Embryonic facial prominence (tissue), 1 donor: ENCODE measurements at regions not wholly inside any gene's neighbourhood (a gene's known extent, or its start where the extent isn't known, plus 50 kb on each side); places are given as distances from the start of the nearest gene placed in this dataset.

Source experiments
- DNase-seq: peaks from one replicate; pipeline ENCODE4 v3.0.0-alpha.2; 2016; ENCODE audit errors: extremely low spot score

DNA sequence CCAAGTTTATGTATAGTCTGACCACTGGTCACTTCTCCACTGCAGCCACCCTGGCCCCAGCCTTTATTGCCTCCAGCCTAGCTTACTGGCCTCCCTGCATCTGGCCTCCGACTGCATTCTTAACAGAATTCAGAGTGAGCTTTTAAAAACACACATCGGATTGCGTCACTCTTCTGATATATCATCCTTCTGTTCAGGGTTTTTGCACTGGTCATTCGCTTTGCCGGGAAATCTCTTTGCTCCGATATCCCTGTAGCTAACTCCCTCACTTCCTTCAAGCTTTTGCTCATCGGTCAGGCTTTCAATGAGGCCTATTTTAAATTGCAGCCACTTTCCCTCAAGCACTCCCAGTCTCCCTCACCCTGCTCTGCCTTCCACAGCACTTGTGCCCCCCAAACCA lies 101.6 kb upstream of the DLX2 start:
- DNase-seq = no peak

DNA sequence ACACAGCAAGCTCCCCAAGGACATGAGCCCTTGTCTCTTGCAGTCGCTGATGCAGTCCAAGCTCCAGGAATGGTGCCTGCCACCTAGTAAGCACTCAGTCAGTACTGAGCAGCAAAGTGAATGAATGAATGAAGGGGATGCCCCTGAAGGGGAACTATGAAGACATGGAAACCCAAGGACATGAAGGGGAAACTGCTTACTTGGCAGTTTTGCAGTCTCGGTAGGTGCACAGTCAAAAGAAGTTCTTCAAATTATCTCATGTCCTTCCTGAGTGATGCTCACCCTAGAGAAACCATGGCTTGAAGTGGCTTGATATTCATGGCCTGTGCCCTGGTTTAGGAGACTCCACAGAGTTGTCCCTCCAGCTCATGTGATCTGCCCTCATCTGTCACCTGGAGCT lies 102.1 kb upstream of the DLX2 start:
- no peak for DNase-seq

DNA sequence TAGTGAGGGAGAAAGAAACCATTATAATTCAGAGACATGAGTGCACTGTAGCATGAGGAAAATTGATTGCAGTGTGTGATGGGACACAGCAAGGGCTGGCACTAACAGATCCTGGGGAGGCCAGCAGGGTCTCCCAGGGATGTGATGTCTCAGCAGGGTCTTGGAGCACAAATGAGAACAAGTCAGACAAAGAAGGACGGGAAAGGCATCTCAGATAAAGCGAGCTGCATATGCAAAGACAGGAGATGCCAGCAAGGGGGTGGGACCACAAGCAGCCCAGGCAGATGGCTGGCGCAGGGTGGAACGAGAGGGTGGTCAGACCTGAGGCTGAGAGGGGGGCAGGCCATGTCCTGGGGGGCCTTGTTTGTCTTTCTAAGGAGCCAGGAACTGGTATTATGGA lies 102.6 kb upstream of the DLX2 start:
- DNase-seq = no peak

DNA sequence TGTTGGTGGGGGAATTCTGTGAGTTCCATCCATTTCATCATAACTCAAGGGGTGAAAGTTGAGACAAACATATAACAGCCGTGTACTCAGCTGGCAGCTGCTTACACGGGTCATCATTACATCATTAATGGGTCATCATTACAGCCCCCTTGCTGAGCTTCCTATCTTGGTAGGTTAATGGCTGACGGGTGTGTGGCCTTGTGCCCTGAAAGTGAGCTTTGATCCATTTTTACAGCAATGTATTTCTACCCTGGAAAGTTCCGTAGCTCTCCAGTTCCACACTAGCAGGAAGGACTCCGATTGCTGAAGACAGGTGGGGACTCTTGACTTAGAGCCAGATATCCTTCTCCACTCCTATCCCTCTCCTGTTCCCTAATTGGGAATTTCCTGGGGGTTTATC lies 105.2 kb upstream of the DLX2 start:
- DNase-seq = no peak

DNA sequence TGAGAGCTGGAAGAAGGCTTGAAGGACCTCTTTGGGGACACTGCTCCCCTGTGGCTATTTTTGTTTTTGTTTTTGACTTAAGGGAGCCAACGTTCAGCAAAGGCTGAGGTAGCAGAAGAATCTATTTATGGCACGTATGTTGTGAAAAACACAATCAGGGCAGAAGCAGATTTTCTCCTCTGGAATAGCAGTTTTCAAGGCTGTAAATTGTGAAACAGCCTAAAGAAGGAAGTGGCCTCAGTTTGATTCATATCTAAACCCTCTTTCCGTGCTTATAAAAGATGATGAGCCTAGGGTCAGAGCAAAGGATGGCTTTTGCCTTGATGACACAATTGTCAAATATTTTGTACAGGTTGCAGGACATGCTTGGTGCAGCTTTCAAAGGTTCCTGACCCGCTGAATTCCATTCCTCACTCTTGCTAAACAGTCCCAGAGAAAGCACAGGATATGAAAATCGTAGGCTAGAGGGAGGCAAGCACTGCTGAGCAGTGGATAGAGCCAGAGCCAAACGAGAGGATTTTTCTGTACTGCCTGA lies 106.2 kb upstream of the DLX2 start:
- DNase-seq = no peak

DNA sequence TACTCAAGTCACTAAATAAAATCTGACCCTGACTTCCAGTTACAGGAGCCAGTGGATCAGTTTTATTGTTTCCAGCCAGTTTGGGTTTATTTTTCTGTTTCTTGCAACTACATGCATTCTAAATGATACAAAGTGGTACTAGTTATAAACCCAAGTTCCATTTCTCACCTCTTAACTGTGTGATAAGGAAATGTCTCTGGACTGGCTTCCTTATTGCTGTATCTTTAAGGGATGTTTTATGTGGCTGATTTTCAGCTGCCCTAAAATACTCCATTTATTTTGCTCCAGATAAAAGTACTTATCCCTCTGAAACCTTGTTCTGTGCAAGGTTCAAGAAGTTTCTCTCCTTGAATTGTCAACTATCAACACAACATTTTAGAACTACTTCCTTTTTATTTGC lies 107.9 kb upstream of the DLX2 start:
- no peak for DNase-seq

DNA sequence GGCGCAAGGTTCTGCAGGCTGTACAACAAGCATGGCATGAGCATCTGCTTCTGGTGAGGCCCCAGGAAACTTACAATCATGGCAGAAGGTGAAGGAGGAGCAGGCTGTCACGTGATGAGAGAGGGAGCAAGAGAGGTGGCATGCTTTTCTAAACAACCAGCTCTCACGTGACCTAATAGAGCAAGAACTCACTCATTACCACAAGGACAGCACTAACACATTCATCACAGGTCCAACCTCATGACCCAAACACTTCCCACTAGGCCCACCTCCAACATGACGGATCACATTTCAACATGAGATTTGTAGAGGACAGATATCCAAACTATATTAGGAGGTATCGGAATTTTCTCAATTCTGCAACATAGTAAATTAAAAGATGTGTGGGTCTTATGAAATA lies 108.8 kb upstream of the DLX2 start:
- DNase-seq = no peak

DNA sequence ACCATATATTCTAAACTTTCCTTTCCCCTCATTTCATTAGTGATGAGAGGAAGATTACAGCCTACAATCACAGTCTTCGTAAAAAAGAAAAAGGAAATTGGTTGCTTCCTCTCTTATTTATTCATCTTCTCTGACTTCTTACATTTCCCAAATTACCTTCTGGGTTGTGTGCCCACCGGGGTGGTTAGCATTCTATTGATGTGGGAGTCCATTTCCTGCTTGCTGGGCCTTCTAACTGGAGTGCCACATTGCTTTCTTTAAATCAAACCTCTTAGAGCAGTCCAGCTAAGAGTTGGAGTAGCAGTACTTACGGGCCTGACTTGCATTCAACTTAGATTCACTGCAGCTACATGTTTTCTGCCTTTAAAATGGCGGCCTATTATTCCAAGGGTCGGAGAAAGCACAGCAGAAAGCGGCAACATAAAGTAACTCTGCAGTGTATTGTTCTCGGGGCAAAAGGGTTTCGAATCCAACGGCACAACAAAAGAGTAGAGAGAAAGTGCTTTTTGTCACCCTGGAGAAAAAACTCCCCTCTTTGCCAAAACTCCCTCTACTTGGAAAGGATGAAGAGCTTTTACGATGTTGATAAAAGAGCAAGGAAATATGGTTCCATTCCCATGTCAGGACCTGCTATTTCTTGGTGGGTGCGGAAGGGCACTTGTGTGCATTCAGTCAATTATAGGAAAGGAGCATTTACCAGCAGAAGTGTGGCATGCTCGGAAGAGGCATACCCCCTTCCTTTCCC lies 110.6 kb upstream of the DLX2 start:
- no peak for DNase-seq

DNA sequence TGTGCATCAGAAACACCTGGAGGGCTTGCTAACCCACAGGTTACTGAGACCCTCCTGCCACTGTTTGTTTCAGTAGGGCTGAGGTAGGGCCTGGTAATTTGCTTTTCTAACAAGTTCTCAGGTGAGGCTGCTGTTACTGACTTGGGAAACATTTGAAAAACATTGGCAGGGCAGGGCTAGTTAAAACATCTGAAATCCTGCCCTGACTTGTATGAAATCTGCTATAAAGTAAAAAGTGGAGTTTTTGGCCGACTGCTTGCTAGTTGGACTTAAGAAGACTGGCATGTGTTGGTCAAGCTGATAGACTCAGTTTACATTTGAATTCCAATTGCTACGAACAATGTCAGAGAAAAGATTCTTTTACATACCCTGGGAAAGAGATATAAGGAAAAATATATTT lies 111.6 kb upstream of the DLX2 start:
- DNase-seq = no peak

DNA sequence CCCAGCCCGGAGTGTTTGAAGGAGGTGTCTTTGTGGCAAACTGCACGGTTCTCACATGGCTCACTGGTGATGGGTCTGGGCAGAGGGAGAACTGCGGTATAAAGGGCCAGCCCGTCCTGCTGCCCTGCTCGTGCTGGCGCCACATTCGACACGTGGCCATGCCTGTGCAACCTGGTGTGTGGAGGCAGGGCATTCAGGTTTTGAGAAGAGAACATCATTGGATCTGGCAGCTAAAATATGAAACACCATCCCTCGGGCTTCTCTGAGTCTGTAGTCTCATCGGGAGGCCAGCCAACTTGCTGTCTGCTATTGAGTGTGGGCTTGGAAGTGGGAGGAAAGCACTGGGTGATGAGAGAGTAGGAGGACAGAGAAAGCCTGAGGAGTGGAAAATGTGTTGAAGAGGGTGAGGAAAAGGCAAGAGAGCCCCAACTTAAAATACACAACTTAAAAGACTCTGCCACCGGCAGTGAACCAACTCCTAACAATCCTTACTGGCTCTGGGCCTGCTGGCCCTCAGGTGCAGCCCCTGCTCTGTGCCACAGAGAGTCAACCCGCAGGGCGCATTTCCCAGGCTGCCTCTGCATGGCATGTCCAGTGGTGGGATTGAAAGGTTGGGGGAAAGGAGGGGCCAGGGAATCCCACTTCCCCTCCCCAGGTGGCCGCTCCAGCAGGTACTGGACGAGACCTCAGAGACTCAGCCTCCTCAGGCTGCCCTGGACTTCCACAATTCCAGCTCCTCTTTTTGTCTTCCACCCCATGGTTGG lies 112.7 kb upstream of the DLX2 start:
- no peak for DNase-seq

DNA sequence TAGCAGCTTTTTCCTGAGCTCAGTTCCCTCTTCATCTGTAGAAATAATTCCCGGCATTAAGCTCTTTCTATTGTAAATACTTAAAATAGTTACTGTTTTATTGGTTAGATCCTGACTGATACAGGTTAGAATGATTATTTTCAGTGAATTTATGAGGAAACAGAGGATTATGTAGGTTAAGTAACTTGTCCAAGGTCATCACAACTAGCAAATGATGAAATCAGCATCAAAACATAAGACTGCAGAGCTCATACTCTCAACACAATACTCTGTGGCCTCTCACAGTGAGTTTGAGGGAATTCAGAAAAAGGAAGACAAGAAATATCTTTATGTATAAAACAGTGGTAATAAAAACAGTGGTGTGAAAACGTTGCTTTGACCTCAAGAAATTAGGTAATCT lies 113.2 kb upstream of the DLX2 start:
- no peak for DNase-seq

DNA sequence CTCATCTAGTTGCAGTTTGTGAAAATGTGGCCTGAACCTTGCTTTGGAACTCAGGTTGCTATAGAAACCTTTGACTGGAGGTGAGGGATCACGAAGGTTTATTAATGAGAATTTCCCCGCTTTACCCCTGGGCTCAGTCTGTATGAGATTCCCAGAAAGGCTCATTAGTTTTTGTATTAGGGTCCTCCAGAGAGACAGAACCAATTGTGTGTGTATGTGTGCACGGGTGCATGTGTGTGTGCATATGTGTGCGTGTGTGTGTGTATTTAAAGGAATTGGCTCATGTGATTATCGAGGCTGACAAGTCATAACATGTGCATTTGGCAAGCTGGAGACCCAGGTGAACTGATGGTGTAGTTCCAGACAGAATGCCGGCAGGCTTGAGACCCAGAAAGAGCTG lies 113.8 kb upstream of the DLX2 start:
- no peak for DNase-seq

DNA sequence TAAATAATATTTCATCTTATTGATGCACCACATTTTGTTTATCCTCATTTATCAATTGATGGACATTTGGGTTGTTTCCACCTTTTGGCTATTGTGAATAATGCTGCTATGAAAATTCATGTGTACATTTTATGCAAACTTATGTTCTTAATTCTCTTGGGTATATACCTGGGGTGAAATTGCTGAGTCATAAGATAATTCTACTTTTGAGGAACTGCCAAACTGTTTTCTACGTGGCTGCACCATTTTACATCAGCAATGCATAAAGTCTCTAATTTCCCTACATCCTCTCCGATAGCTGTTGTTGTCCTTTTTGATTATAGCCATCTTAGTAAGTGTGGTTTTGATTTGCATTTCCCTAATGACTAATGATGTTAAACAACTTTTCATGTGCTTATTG lies 116.5 kb upstream of the DLX2 start:
- no peak for DNase-seq

DNA sequence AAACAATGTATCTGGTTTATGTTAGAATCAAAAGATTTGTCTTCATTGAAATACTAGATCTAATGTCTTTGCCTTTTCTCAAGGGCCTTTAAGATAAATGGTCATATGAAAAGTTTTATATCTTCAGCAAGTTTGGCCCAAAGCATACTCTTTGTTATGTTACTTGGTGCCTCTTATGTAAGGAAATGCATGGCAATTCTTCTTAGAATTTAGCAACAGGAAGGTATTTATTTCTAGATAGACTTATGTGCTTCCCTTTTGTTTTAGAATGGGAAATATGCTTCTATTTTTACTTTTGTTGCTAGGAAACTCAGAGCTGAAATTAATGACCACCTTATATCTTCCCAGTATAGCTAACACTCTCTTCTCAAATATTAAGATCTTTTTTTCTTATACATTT lies 117.4 kb upstream of the DLX2 start:
- no peak for DNase-seq

DNA sequence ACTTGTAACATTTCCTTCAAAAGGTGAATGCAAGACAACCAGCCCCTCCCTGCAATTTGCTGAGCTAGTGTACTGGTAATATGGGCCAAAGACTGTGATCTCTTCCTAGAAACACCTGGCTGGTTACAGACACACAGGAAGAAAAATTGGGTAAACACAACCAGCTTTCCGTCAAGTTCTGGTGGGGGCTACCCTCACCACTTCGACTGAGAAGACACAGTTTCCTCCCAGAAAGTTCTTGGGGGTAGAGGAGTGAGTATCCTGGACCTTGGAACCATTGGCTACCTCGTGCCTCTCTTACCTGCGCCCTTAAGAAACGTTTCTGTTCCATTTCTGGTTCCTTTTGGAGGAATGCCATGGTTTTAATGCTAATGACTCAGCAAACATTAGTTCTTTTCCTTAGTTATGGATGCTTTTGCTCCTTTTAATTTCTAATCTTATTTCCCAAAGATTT lies 120.9 kb upstream of the DLX2 start:
- DNase-seq = no peak

DNA sequence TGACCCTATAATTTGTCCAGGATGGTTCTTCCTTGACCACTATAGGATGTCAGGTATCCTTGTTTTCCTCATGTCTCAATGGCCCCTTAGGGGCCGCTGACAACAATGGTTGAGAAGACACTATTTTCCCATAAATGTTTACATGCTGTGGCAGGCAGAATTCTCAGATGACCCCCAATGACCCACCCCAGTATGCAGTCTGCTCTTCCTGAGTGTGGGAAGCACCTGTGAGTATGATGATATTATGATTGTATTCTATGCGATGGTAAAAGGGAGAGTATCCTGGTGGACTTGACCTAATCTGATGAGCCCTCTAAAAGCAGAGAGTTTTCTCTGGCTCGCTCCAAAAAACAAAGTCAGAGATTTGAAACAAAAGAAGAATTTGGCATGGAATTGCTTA lies 123.1 kb upstream of the DLX2 start:
- DNase-seq = no peak

DNA sequence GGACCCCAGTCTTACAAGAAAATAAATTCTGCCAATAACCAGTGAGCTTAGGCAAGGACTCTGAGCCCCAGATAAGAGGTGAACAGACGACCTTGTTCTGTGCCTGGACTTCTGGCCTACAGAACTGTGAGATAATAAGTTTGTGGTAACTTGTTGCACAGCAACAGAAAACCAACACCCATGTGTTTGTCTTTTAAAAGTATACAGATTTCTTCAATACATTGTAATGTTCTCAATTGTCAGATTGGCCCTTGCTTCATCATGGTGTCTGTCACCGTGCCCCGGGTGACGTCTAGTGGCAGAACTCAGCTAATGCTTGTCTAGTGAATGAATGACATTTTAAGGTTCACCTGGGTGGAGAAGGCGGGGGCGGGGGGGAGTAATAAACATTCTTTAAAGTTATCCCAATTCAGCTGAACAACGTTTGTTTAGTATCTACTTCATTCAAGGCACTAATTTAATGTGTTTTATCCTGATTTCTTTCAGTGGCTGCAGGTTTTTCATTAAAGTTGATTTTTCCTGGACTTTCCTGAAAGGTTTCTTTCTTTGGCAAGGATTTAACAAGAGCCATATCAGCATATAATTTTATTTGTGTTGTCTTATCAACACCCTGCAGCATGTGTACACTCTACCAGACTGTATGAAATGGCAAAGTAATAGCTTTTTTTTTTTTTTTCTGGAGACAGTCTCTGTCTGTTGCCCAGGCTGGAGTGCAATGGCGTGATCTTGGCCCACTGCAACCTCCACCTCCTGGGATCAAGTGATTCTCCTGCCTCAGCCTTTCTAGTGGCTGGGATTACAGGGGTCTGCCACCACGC lies 123.8 kb upstream of the DLX2 start:
- no peak for DNase-seq

DNA sequence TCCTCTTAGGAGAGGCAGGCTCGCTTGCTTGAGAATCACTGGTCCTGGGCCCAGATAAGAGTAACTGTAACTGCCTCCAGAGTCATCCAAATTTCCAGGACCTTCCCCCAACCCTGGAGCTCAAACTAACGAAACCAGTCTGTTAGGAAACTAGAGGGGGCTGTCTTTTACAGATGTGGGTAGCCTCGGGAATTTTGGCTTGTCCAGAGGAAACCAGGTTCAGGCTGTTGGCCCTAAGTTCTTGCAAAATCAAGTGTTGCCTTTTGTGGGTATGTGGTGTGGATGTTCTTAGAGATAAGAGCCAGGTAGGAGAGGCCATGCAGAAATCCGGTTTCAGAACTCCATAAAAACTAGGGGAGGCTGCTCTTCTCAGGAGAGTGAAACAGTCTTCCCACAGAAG lies 125.0 kb upstream of the DLX2 start:
- no peak for DNase-seq

DNA sequence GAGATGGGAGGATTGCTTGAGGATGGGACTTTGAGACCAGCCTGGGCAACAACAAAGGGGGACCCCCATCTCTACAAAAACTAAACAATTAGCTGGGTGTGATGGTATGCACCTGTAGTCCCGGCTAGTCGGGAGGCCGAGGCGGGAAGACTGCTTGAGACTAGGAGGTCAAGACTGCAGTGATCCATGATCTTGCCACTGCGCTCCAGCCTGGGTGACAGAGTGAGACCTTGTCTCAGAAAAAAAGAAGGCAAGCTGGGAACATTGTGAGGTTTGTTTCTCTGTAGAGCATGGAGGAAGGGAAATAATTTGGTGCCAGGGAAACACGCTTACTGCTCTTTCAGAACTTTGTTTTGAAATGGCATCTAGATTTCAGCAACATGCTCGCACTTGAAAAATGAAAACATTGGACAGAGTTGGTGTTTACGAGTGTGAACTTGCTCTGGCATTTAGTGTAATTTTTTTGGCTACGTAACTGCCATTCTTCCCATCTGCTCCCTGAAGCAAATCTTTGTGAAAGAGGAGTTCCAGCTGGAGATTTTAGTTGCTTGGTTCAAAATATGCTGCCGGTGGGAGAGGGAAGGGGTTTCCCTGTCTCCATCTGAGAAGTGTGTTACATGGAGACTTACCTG lies 125.6 kb upstream of the DLX2 start:
- DNase-seq = peak; percentile 53

DNA sequence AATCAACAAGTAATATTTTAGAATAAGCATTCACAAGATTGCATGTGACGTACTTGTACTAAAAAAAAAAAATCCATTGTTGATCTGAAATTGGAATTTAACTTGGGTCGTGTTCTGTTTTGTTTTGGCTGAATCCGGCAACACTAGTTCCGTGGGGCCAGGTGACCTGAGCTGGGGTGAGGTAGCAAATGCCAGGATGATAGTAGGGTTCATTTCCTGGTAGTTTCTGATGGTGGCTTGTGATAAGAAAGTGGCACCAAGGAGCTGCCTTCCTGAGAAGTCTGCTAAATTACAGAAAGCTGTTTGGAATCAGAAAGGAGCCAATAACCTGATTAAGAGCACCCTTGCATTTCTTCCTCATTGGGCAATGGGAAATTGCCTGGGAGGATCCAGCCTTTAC lies 126.4 kb upstream of the DLX2 start:
- DNase-seq = no peak

DNA sequence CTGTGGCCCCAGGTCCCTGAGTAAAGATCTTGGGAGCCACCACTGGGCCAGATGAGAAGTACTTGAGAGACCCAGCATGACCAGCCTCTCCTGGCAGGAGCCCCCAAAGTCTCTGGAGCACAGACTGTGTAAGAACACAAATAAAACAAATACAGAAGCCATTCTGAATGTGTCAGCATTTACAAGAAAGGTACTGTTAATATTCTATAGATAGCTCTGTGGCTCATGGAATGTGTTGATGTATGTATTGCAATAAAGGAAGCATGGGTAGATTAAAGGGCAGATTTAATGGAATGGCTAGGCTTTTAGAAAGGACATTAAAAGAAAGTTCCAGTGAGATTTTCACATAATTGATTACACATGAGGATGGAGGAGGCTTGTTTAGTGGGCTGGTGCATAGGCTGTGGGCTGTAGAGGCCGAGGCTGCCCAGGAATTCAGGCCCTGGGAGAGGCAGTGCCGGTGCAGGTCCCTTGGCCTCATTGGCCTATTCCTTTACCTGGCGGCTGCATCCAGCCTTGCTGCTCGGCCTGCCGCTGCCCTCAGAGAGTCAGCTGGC lies 127.7 kb upstream of the DLX2 start:
- DNase-seq = no peak
